OCI-LY1 (cell line): ENCODE measurements at regions not wholly inside any gene's neighbourhood (a gene's known extent, or its start where the extent isn't known, plus 50 kb on each side); places are given as distances from the start of the nearest gene placed in this dataset.

ENCODE experiments used
- EZH2 ChIP-seq: fragments of 200-600 bp; sonication (generic), shearing (Covaris generic); IDR thresholded peaks from 2 replicates; pipeline ENCODE4 v1.8.0; 2017; ENCODE audit warnings: borderline replicate concordance, mixed run types, mild to moderate bottlenecking, antibody characterized with exemption, low read length, moderate library complexity, mixed read lengths
- TF ChIP-seq, protein P1 (sequence below): fragments of 200-600 bp; sonication (generic), shearing (Covaris generic); IDR thresholded peaks from 2 replicates; pipeline ENCODE4 v1.5.1; 2017; ENCODE audit warnings: mild to moderate bottlenecking, antibody characterized with exemption, low read length, moderate library complexity, mixed read lengths

DNA sequence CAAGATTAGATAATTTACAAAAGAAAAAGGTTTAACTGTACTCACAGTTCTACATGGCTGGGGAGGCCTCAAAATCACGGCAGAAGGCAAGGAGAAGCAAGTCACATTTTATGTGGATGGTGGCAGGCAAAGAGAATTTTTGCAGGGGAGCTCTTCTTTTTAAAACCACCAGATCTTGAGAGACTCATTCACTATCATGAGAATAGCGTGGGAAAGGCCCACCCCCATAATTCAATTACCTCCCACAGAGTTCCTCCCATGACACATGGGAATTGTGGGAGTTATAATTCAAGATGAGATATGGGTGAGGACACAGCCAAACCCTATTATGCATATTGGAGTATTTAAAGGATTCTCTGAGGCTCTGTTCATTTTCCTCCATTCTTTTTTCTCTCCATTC, 138.7 kb upstream of the CADM2 start:
- TF ChIP-seq EZH2, result no peak
- TF ChIP-seq, protein P1, sequence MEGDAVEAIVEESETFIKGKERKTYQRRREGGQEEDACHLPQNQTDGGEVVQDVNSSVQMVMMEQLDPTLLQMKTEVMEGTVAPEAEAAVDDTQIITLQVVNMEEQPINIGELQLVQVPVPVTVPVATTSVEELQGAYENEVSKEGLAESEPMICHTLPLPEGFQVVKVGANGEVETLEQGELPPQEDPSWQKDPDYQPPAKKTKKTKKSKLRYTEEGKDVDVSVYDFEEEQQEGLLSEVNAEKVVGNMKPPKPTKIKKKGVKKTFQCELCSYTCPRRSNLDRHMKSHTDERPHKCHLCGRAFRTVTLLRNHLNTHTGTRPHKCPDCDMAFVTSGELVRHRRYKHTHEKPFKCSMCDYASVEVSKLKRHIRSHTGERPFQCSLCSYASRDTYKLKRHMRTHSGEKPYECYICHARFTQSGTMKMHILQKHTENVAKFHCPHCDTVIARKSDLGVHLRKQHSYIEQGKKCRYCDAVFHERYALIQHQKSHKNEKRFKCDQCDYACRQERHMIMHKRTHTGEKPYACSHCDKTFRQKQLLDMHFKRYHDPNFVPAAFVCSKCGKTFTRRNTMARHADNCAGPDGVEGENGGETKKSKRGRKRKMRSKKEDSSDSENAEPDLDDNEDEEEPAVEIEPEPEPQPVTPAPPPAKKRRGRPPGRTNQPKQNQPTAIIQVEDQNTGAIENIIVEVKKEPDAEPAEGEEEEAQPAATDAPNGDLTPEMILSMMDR, result no peak
